ENCODE measurements at regions not wholly inside any gene's neighbourhood (a gene's known extent, or its start where the extent isn't known, plus 50 kb on each side); places are given as distances from the start of the nearest gene placed in this dataset.

- ChIA-PET CTCF (no interaction called here), POLR2A (ENCODE audit: unreplicated experiment) (no interaction called here)
- no CpG with 5 or more reads among the region's 6 CpGs for WGBS, 2 experiments (ENCODE audit: extremely low coverage in 2 of 2, insufficient read length in 1 of 2)
- DNase-seq (no peak), ATAC-seq (ENCODE audit: low read depth) (no peak)
- Histone ChIP-seq H3K27ac (ENCODE audit: insufficient read depth, low read length) (no peak overlapping the region), H3K4me1 (ENCODE audit: control insufficient read depth, insufficient read depth, low read length) (no peaks in the 10 kb centered on the region), H2BK5ac (ENCODE audit: low read depth, low read length, poor library complexity, severe bottlenecking) (no peak overlapping the region), H2BK15ac (ENCODE audit: low read depth, low read length) (no peak overlapping the region), H2AFZ (replicated peaks; ENCODE audit: low read length, poor library complexity) (no peak overlapping the region), H3K14ac (replicated peaks; ENCODE audit: low read depth, low read length) (no peak overlapping the region), H3K9ac (ENCODE audit: low read depth, low read length) (no peak overlapping the region), H3K4ac (ENCODE audit: low read depth, low read length) (no peak overlapping the region), H3K56ac (ENCODE audit: extremely low read depth, insufficient read depth, low read length) (no peak overlapping the region), H3K18ac (ENCODE audit: low read depth, low read length) (no peak overlapping the region), H3K4me2 (ENCODE audit: low read depth, low read length) (no peak overlapping the region), H2AK5ac (ENCODE audit: low read depth, low read length) (no peak overlapping the region), H4K5ac (ENCODE audit: low read depth, low read length) (no peak overlapping the region), H4K20me1 (ENCODE audit: insufficient read depth, low read length) (no peaks in the 10 kb centered on the region), H3K9me3 (ENCODE audit: control insufficient read depth, insufficient read depth, low read length) (no peaks in the 10 kb centered on the region), H3K4me3 (ENCODE audit: insufficient read depth, low read depth, low read length) (no peak overlapping the region), H3K79me1 (ENCODE audit: low read depth in 1 of 2, low read length in 2 of 2) (no peaks in the 10 kb centered on the region), H4K91ac (ENCODE audit: insufficient read depth, low read depth, low read length) (no peak overlapping the region), H3K27me3 (ENCODE audit: control insufficient read depth, insufficient read depth, low read length) (no peaks in the 10 kb centered on the region), H4K8ac (ENCODE audit: low read depth in 2 of 2, low read length in 2 of 2) (no peak overlapping the region), H2AK9ac (replicated peaks; ENCODE audit: low read depth, low read length, poor library complexity) (no peak overlapping the region), H3K23ac (ENCODE audit: low read depth, low read length) (no peak overlapping the region), H3K36me3 (ENCODE audit: control insufficient read depth, insufficient read depth, low read length) (no peaks in the 10 kb centered on the region), H3K9me1 (ENCODE audit: insufficient read depth, low read length) (no peaks in the 10 kb centered on the region), H2BK120ac (ENCODE audit: low read depth, low read length) (no peak overlapping the region), H2BK20ac (ENCODE audit: low read depth, low read length) (no peak overlapping the region)
- dilution Hi-C loops (cut with HindIII; ENCODE audit: low sequenced_read_pairs, unreplicated experiment), result no loop called here
- no TSS peak for BruUV-seq (replicated peaks)
- intact Hi-C loops (cut with micrococcal nuclease), result no loop called here
- TF ChIP-seq USF2 (IDR thresholded peaks at IDR 0.05; ENCODE audit: low read depth, low read length), result no peak
- in situ Hi-C loops (cut with MboI; ENCODE audit: low sequenced_read_pairs), result no loop called here
Observed at GRCh38 chr12:20234474-20234873, 133.9 kb upstream of the PDE3A start.
